ENCODE measurements at regions not wholly inside any gene's neighbourhood (a gene's known extent, or its start where the extent isn't known, plus 50 kb on each side); places are given as distances from the start of the nearest gene placed in this dataset.

- in situ Hi-C loops (cut with MboI; ENCODE audit: low sequenced_read_pairs): no loop called here
- Histone ChIP-seq H3K9ac (ENCODE audit: low read depth, low read length) (no peak overlapping the region), H3K56ac (ENCODE audit: extremely low read depth, insufficient read depth, low read length) (no peak overlapping the region), H3K9me3 (ENCODE audit: control insufficient read depth, insufficient read depth, low read length) (no peaks in the 10 kb centered on the region), H3K4me2 (ENCODE audit: low read depth, low read length) (no peak overlapping the region), H3K18ac (ENCODE audit: low read depth, low read length) (no peak overlapping the region), H3K4me3 (ENCODE audit: insufficient read depth, low read depth, low read length) (no peak overlapping the region), H3K9me1 (ENCODE audit: insufficient read depth, low read length) (no peaks in the 10 kb centered on the region), H2BK120ac (ENCODE audit: low read depth, low read length) (no peak overlapping the region), H2AK5ac (ENCODE audit: low read depth, low read length) (no peak overlapping the region), H2BK15ac (ENCODE audit: low read depth, low read length) (no peak overlapping the region), H4K5ac (ENCODE audit: low read depth, low read length) (no peak overlapping the region), H3K27me3 (ENCODE audit: control insufficient read depth, insufficient read depth, low read length) (no peaks in the 10 kb centered on the region; the same call in 1 of the 2 replicates), H2AFZ (replicated peaks; ENCODE audit: low read length, poor library complexity) (no peak overlapping the region), H3K14ac (replicated peaks; ENCODE audit: low read depth, low read length) (no peak overlapping the region), H2AK9ac (replicated peaks; ENCODE audit: low read depth, low read length, poor library complexity) (no peak overlapping the region), H3K79me1 (ENCODE audit: low read depth in 1 of 2, low read length in 2 of 2) (no peaks in the 10 kb centered on the region), H3K23ac (ENCODE audit: low read depth, low read length) (no peak overlapping the region), H3K4me1 (ENCODE audit: control insufficient read depth, insufficient read depth, low read length) (no peaks in the 10 kb centered on the region), H3K4ac (ENCODE audit: low read depth, low read length) (no peak overlapping the region), H4K91ac (ENCODE audit: insufficient read depth, low read depth, low read length) (no peak overlapping the region), H3K27ac (ENCODE audit: insufficient read depth, low read length) (no peak overlapping the region), H3K36me3 (ENCODE audit: control insufficient read depth, insufficient read depth, low read length) (no peaks in the 10 kb centered on the region), H2BK5ac (ENCODE audit: low read depth, low read length, poor library complexity, severe bottlenecking) (no peak overlapping the region), H2BK20ac (ENCODE audit: low read depth, low read length) (no peak overlapping the region), H4K20me1 (ENCODE audit: insufficient read depth, low read length) (no peaks in the 10 kb centered on the region), H4K8ac (ENCODE audit: low read depth in 2 of 2, low read length in 2 of 2) (no peak overlapping the region)
- ChIA-PET POLR2A (ENCODE audit: unreplicated experiment) (no interaction called here), CTCF (no interaction called here)
- intact Hi-C loops (cut with micrococcal nuclease): no loop called here
- dilution Hi-C loops (cut with HindIII; ENCODE audit: low sequenced_read_pairs, unreplicated experiment): no loop called here
- no peak for DNase-seq
- no CpG with 5 or more reads among the region's 2 CpGs for WGBS, 2 experiments (ENCODE audit: extremely low coverage in 2 of 2, insufficient read length in 1 of 2)
- TF ChIP-seq CEBPB (IDR thresholded peaks at IDR 0.05; ENCODE audit: low read depth, low read length) (peak; percentile 50; the same call in 1 of the 2 replicates), FOS (IDR thresholded peaks at IDR 0.05; ENCODE audit: low read depth, low read length) (no peak)
- ATAC-seq (ENCODE audit: low read depth): no peak
- BruUV-seq (replicated peaks): no TSS peak
These were observed 375.0 kb upstream of the FZD8 start for GRCh38 chr10:36017137-36017536.

Data from IMR-90 (cell line).